ENCODE measurements at regions not wholly inside any gene's neighbourhood (a gene's known extent, or its start where the extent isn't known, plus 50 kb on each side); places are given as distances from the start of the nearest gene placed in this dataset.

DNA sequence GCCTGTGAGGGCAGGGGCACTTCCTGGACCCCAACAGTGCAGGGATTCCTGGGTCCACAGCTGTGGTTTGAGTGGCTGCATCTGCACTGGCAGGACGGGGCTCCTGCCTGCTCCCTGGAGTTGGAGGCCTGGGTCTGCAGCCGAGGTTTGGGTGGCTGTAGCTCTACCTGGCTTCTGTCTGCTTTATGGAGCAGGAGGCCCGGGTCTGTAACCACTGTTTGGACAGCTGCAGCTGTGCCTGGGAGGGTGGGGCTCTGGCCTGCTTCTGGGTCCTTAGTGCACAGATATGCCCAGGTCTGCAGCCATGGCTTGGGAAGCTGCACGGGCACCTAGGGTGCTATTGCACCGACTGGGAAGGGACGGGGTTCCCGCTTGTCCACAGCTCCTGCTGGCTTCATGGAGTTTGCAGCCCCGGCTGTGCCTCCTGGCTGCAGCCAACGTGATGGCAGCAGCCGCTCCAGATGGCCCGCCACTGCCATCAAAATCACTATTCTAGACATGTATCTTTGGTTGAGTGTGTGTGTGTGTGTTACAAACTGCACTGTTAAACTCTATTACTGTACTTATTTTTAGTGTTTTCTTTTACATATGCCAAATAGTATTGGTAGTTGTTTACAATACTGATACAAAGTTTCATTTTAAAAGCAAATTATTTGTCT is 412.3 kb upstream of the KIRREL3 start:
- no peak for DNase-seq (ENCODE audit: low spot score)

- no peak for DNase-seq (ENCODE audit: low spot score)
Observed at GRCh38 chr11:127412234-127412633, 411.7 kb upstream of the KIRREL3 start.

DNA sequence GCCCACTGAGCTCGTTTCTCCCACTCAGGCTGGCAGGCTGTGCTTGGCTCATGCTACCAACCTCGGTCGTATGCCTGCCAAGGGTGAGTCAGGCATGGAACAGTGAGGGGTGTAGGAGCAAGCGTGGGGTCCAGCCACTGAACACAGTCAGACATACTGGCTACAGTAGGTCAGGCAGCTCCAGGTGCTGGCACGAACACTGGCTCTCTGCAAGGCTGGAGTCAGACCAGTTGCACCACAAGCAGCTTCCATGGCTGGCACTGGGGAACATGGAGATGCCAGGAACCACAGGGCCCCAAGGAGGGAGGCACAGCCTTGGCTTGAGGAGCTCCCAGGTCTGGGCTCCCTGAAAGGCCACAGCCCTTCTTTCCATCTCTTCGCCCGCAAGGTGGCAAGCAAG is 410.7 kb upstream of the KIRREL3 start:
- no peak for DNase-seq (ENCODE audit: low spot score)

- no peak for DNase-seq (ENCODE audit: low spot score)
Observed at GRCh38 chr11:127395034-127395433, 394.5 kb upstream of the KIRREL3 start.

DNA sequence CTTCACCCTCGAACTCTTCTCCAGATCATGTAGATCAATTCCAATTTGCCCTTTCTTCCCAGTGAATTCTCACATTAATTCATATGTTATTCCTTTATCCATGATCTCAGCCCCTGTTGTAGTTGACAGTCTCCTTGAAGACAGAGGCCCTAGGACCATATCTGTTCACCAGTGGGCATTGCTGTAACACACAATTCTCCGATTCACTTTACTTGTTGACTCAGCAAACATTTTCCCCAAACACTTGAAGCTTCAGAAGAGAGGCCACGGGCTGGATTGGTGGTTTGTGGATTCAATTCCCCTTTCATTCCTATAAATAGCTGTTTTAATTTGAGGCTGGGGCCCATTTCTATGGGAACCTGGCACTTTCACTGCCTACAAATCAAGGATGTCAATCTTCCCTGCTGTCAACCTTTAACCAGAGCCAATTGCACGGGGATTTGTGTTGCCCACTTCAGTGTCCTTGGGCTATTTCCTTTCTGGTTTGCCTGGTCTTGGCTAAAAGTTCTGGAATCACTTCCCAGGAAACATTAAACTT is 393.0 kb upstream of the KIRREL3 start:
- DNase-seq (ENCODE audit: low spot score): no peak

- DNase-seq (ENCODE audit: low spot score): no peak
Observed at GRCh38 chr11:127392575-127392974, 392.0 kb upstream of the KIRREL3 start.

DNA sequence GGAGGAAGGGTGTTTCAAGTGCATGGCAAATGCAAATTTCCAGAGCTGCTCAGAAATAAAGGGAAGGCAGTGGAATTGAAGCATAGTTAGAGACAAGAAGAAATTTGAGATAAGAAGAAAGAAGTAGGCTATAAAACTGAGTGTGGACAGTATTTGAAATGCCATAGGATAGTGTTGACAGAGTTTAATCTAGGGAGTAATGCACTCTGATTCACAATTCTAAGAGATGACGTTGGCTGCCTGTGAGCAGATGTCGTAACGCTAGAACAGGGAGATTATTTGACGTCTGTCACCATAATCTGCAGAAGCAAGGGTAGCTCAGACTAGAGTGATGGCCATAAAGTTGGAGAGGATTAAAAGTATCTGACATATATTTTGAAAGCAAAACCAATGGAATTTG is 389.9 kb upstream of the KIRREL3 start:
- no peak for DNase-seq (ENCODE audit: low spot score)

DNA sequence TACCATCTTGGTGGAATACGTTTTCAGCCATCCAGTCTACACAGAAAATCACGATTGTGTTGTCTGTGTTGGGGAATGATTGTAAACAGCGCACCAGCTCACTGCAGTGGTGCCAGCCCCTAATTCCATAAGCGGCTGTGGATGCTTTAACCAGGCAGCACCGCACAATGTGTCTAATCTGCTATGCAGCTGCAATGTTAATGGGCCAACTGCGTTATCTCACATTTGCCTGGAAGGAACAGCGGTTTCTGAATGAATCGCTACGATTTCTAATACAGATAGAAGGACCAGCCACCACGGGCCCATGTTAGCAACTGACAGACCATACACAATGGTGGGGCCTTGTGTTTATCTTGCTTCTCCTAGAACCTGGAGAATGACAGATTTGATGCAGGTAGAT is 384.5 kb upstream of the KIRREL3 start:
- DNase-seq (ENCODE audit: low spot score): no peak

- no peak for DNase-seq (ENCODE audit: low spot score)
Observed at GRCh38 chr11:127383026-127383425, 382.5 kb upstream of the KIRREL3 start.

- DNase-seq (ENCODE audit: low spot score): no peak
Observed at GRCh38 chr11:127381247-127381646, 380.7 kb upstream of the KIRREL3 start.

- DNase-seq (ENCODE audit: low spot score): no peak
Observed at GRCh38 chr11:127379686-127380085, 379.1 kb upstream of the KIRREL3 start.

DNA sequence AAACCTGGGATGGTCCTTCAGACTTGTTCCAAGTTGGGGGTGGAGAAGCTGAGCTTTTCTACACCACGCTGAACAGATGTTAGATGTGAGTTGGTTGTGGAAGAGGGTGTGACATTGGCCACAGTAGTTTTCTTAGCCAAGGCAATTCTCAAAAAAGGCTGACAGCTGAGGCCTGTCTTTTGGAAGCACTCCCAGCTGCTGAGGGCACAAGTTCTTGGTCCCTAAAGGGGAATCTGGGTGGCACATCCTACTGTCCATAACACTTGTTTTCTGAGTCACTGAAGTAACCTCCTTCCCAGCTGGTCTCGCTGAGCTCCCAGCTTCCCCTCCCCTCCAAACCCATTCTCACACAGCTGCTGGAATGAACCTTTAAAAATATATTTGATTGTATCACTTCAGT is 375.7 kb upstream of the KIRREL3 start:
- DNase-seq (ENCODE audit: low spot score): no peak

DNA sequence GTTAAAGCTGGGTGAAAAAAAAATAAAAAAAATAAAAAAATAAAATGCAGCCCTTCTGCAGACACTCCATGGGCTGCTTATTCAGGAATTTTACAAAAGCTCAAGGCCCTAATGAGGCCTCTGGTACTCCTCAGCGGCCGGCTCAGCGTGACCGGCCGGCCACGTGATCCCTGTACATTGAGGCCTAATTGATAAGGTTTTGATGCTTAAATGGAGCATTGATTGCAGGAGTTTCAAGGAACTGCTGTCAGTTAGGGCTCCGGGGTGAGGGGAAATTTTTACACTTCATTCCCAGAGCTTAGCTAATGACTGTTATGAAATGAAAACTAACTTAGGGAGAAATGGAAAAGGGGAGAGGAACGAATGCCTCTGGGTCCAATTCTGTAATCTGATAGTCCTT is 368.8 kb upstream of the KIRREL3 start:
- DNase-seq (ENCODE audit: low spot score): no peak

DNA sequence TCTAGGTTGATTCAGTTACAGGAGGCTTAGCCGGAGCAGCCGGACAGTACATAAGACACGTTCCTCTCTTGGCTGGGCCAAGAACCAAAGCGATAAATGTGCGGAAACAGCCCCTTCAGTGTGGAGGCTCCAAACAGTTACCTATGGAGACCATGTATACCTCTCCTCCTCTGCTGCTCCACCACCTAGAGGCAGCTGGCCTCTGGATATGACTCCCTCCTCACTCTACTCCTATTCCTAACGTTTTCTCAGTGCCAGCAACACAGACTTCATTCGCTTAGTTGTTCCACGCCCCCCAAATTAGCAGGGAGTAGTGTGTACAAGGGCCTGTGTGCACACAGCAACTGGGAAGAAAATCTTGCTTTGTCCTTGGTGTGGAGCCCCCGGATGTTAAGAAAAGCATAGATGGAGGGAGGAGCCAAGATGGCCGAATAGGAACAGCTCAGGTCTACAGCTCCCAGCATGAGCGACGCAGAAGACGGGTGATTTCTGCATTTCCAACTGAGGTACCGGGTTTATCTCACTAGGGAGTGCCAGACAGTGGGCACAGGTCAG is 362.3 kb upstream of the KIRREL3 start:
- DNase-seq (ENCODE audit: low spot score): no peak

- no peak for DNase-seq (ENCODE audit: low spot score)
Observed at GRCh38 chr11:127358160-127358559, 357.6 kb upstream of the KIRREL3 start.

DNA sequence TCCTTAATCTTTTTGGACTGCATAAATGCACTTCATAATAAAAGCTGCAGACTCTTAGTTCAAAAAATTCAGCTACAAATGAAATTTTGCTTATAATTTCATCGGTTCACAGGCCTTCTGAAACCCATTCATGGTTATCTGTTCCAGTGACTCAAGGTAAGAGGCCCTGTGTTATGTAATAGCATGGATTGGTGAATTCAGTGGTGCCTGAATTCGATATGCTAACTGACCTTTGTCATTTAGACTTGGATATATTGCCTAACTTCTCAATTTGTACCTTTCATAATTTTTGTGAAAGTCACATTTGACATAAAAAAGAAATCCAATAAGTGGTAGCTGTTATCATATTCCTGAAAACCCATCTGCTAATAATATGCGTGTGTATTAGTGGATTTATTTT is 349.9 kb upstream of the KIRREL3 start:
- DNase-seq (ENCODE audit: low spot score): no peak

DNA sequence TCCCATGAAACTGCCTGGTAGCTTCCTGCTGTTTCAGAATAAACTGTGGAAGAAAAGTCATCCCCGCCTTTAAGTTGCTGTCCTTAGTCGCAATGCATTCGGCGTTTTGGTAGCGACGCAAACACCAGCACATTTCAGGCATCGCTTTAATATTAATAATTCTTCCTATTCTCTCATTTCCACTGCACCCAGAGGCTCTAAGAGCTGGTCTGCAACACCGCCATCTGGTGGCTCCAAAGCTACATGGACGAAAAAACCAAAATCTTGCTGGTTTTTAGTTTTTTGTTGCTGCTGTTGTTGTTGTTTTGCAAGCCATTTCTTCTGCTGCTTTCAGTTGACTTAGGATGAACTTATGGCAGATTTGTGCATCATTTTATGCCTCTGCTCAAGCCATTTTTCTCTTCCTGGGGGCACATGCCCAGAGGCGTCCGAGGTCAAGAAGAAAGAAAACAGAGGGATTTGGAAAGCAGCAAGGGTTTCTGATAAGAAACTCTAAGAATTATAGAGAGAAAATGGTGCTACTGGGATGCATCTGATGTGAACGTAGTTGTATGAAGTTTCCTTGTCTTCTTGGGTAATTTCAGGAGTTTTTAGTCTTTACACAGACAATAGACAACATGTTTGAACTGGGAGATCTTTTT is 345.4 kb upstream of the KIRREL3 start:
- DNase-seq (ENCODE audit: low spot score): peak; percentile 70

- DNase-seq (ENCODE audit: low spot score): no peak
Observed at GRCh38 chr11:127340438-127340837, 339.9 kb upstream of the KIRREL3 start.

DNA sequence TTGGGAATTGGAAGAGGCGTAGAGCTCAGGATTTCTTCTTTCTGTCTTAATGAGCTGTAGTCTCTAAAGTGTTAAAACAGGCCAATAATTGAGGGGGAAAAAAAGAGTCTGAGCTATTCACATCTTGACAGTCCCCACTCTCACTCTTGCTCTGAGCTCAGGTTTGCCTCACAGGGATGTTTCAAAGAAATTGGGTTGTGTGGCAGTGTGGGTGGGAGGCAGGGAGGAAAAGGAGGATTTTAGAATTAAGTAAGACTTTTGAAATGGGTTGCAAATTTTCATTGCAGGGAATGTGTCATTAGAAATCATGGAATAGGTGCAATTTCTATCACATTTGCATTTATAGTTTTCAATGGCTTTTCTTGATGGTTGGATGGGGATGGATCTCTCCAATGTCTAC is 338.8 kb upstream of the KIRREL3 start:
- DNase-seq (ENCODE audit: low spot score): no peak

GRCh38 chr11:127338380-127339259 is 338.1 kb upstream of the KIRREL3 start:
- no peak for DNase-seq (ENCODE audit: low spot score)

- DNase-seq (ENCODE audit: low spot score): no peak
Observed at GRCh38 chr11:127334466-127334865, 333.9 kb upstream of the KIRREL3 start.

- DNase-seq (ENCODE audit: low spot score): no peak
Observed at GRCh38 chr11:127332896-127333295, 332.3 kb upstream of the KIRREL3 start.

DNA sequence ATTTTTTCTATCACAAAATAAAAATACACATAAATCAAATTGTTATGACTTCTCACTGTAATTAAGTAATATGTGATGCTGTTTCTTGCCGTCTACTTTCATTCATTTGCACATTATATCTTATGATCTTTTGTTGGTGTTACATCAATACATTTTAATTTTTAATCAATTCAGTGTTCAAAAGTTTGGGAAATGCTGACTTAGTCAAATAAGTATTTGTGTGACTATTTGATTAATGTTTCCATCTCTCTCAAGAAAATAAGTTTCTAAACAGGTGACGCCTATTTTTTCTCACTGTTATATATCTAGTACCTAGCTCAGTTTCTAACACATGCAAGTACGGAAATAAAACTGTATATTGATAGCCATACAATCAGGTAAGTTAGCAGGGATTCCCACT is 329.5 kb upstream of the KIRREL3 start:
- no peak for DNase-seq (ENCODE audit: low spot score)

Data from AG08396 (cell line).